HT1080 (cell line): ENCODE measurements at regions not wholly inside any gene's neighbourhood (a gene's known extent, or its start where the extent isn't known, plus 50 kb on each side); places are given as distances from the start of the nearest gene placed in this dataset.

Source experiments
- DNase-seq: peaks from one replicate; pipeline ENCODE4 v3.0.0-alpha.2; 2015; ENCODE audit warnings: low read depth

- no peak for DNase-seq
Observed at GRCh38 chr20:56955680-56956079, 310.8 kb downstream of the BMP7 start.

GRCh38 chr20:56956534-56956933 lies 309.9 kb downstream of the BMP7 start:
- no peak for DNase-seq

GRCh38 chr20:56957737-56958553 lies 308.5 kb downstream of the BMP7 start:
- DNase-seq, result no peak

- DNase-seq, result peak; percentile 15
Observed at GRCh38 chr20:56964901-56965300, 301.5 kb downstream of the BMP7 start.

- DNase-seq, result no peak
Observed at GRCh38 chr20:56967916-56968315, 298.5 kb downstream of the BMP7 start.

- DNase-seq, result no peak
Observed at GRCh38 chr20:56968376-56969048, 297.9 kb downstream of the BMP7 start.

- DNase-seq, result peak; percentile 61
Observed at GRCh38 chr20:56974499-56975250, 291.8 kb downstream of the BMP7 start.

GRCh38 chr20:56975838-56976237 lies 290.6 kb downstream of the BMP7 start:
- DNase-seq, result no peak

- no peak for DNase-seq
Observed at GRCh38 chr20:56976336-56976735, 290.1 kb downstream of the BMP7 start.

- no peak for DNase-seq
Observed at GRCh38 chr20:56978475-56978874, 288.0 kb downstream of the BMP7 start.

GRCh38 chr20:56979125-56979524 lies 287.3 kb downstream of the BMP7 start:
- DNase-seq, result no peak

- no peak for DNase-seq
Observed at GRCh38 chr20:56981301-56981700, 285.1 kb downstream of the BMP7 start.

GRCh38 chr20:56983813-56984212 lies 282.6 kb downstream of the BMP7 start:
- DNase-seq, result no peak

GRCh38 chr20:56985066-56985685 lies 281.3 kb downstream of the BMP7 start:
- peak; percentile 62 for DNase-seq

GRCh38 chr20:56986476-56986875 lies 280.0 kb downstream of the BMP7 start:
- no peak for DNase-seq

- DNase-seq, result peak; percentile 48
Observed at GRCh38 chr20:56986931-56987720, 279.3 kb downstream of the BMP7 start.

GRCh38 chr20:56987986-56988385 lies 278.5 kb downstream of the BMP7 start:
- DNase-seq, result peak; percentile 39

- DNase-seq, result no peak
Observed at GRCh38 chr20:56988446-56988845, 278.0 kb downstream of the BMP7 start.

- DNase-seq, result peak; percentile 60
Observed at GRCh38 chr20:56989516-56989915, 276.9 kb downstream of the BMP7 start.

- no peak for DNase-seq
Observed at GRCh38 chr20:56993020-56993559, 273.4 kb downstream of the BMP7 start.

GRCh38 chr20:56994006-56994405 lies 272.4 kb downstream of the BMP7 start:
- DNase-seq, result no peak
